NCI-H2196 treated with DMSO at 0.1 percent for 48 hours (cell line): ENCODE measurements at regions not wholly inside any gene's neighbourhood (a gene's known extent, or its start where the extent isn't known, plus 50 kb on each side); places are given as distances from the start of the nearest gene placed in this dataset.

Experiments
- DNase-seq: peaks from one replicate; lab custom pipeline; 2025; ENCODE audit not compliant: unreplicated experiment; lab: John Stamatoyannopoulos, UW

- DNase-seq = no peak
These were observed 360.5 kb downstream of the IRX2 start for GRCh38 chr5:2391021-2391420.

- no peak for DNase-seq
These were observed 362.9 kb downstream of the IRX2 start for GRCh38 chr5:2388571-2388970.

GRCh38 chr5:2387634-2388325 lies 363.7 kb downstream of the IRX2 start:
- no peak for DNase-seq

GRCh38 chr5:2387250-2387633 lies 364.2 kb downstream of the IRX2 start:
- no peak for DNase-seq

- DNase-seq = no peak
These were observed 365.7 kb downstream of the IRX2 start for GRCh38 chr5:2385818-2386217.

GRCh38 chr5:2383698-2384065 lies 367.8 kb downstream of the IRX2 start:
- DNase-seq = no peak

- no peak for DNase-seq
These were observed 368.4 kb downstream of the IRX2 start for GRCh38 chr5:2382776-2383697.

- DNase-seq = no peak
These were observed 369.6 kb downstream of the IRX2 start for GRCh38 chr5:2381861-2382260.

- DNase-seq = no peak
These were observed 370.4 kb downstream of the IRX2 start for GRCh38 chr5:2381070-2381469.

GRCh38 chr5:2378976-2379375 lies 372.5 kb downstream of the IRX2 start:
- no peak for DNase-seq

- DNase-seq = no peak
These were observed 373.4 kb downstream of the IRX2 start for GRCh38 chr5:2378108-2378507.

GRCh38 chr5:2376486-2376885 lies 375.0 kb downstream of the IRX2 start:
- no peak for DNase-seq

- no peak for DNase-seq
These were observed 375.7 kb downstream of the IRX2 start for GRCh38 chr5:2375757-2376250.

- no peak for DNase-seq
These were observed 376.2 kb downstream of the IRX2 start for GRCh38 chr5:2375291-2375690.

- DNase-seq = no peak
These were observed 376.8 kb downstream of the IRX2 start for GRCh38 chr5:2374703-2375102.

GRCh38 chr5:2373631-2374030 lies 377.8 kb downstream of the IRX2 start:
- DNase-seq = no peak

GRCh38 chr5:2371419-2371710 lies 380.1 kb downstream of the IRX2 start:
- DNase-seq = no peak

- DNase-seq = no peak
These were observed 380.7 kb downstream of the IRX2 start for GRCh38 chr5:2370626-2371418.

- DNase-seq = no peak
These were observed 382.3 kb downstream of the IRX2 start for GRCh38 chr5:2369178-2369577.

- DNase-seq = no peak
These were observed 384.7 kb downstream of the IRX2 start for GRCh38 chr5:2366816-2367215.

- no peak for DNase-seq
These were observed 394.2 kb downstream of the IRX2 start for GRCh38 chr5:2357309-2357708.

GRCh38 chr5:2355859-2356258 lies 395.6 kb downstream of the IRX2 start:
- no peak for DNase-seq
